ENCODE measurements at regions not wholly inside any gene's neighbourhood (a gene's known extent, or its start where the extent isn't known, plus 50 kb on each side); places are given as distances from the start of the nearest gene placed in this dataset.

GRCh38 chr5:89450149-89450538, 567.2 kb upstream of the MEF2C start:
- no peak for TF ChIP-seq ZNF565 (CRISPR knock-in tag; conservative IDR thresholded peaks at IDR 0.05; ENCODE audit: low read depth)
- TF ChIP-seq CREB5 (CRISPR knock-in tag; IDR thresholded peaks at IDR 0.05; ENCODE audit: low read depth) = no peak
- no peak for TF ChIP-seq RARB (CRISPR knock-in tag; IDR thresholded peaks at IDR 0.05)
- no peak for TF ChIP-seq TCF4 (CRISPR knock-in tag; IDR thresholded peaks at IDR 0.05; ENCODE audit: borderline replicate concordance)
- TF ChIP-seq ZFP3 (CRISPR knock-in tag; IDR thresholded peaks at IDR 0.05) = no peak
- TF ChIP-seq GLIS3 (CRISPR knock-in tag; IDR thresholded peaks at IDR 0.05) = no peak
- TF ChIP-seq ISL1 (CRISPR knock-in tag; IDR thresholded peaks at IDR 0.05) = no peak
- no peak for TF ChIP-seq ESRRG (CRISPR knock-in tag; IDR thresholded peaks at IDR 0.05)
